Stimulated activated effector memory CD8-positive, alpha-beta T cell treated with anti-CD3 and anti-CD28 coated beads, Interleukin-12 subunit alpha, Interleukin-12 subunit beta, amount 100 ng/mL, for 72 hours (primary cell): ENCODE measurements at regions not wholly inside any gene's neighbourhood (a gene's known extent, or its start where the extent isn't known, plus 50 kb on each side); places are given as distances from the start of the nearest gene placed in this dataset.
"Not testable (repeated sequence)": the region's sequence is repeated elsewhere in the genome, so short reads cannot be mapped to it uniquely, and the experiment has no call there.

Experiments
- ATAC-seq: fragments of 150-1000 bp; cut with Tn5 transposase; 2 replicates; pipeline ENCODE4 v1.10.0; 2021
- DNase-seq, 2 donors: peaks; one replicate each; pipeline ENCODE4 v3.0.0; 2021 to 2022; ENCODE audit warnings: low spot score in 2 of 2
- H3K27ac Mint-ChIP-seq: one replicate; pipeline ENCODE4 v1.8.0; 2022; ENCODE audit warnings: mild to moderate bottlenecking, mixed read lengths
- H3K36me3 Mint-ChIP-seq: one replicate; pipeline ENCODE4 v1.8.0; 2022; ENCODE audit warnings: mild to moderate bottlenecking, mixed read lengths
- H3K4me1 Mint-ChIP-seq: one replicate; pipeline ENCODE4 v1.8.0; 2022; ENCODE audit warnings: mixed read lengths
- H3K4me3 Mint-ChIP-seq: one replicate; pipeline ENCODE4 v1.8.0; 2022; ENCODE audit warnings: mild to moderate bottlenecking, mixed read lengths
- H3K9me3 Mint-ChIP-seq: one replicate; pipeline ENCODE4 v1.8.0; 2022; ENCODE audit warnings: mixed read lengths

- DNase-seq (no peak), ATAC-seq (no peak)
- Mint-ChIP-seq H3K27ac (no peak overlapping the region), H3K9me3 (no peaks in the 10 kb centered on the region), H3K4me1 (no peaks in the 10 kb centered on the region), H3K36me3 (no peaks in the 10 kb centered on the region), H3K4me3 (no peak overlapping the region)
These were observed 445.3 kb downstream of the NTRK2 start for GRCh38 chr9:85114799-85115198.

- ATAC-seq (no peak), DNase-seq (no peak)
- H3K36me3 Mint-ChIP-seq = no peaks in the 10 kb centered on the region
- H3K9me3 Mint-ChIP-seq = no peaks in the 10 kb centered on the region
- no peaks in the 10 kb centered on the region for H3K4me1 Mint-ChIP-seq
- no peak overlapping the region for H3K4me3 Mint-ChIP-seq
- H3K27ac Mint-ChIP-seq = no peak overlapping the region
These were observed 443.4 kb downstream of the NTRK2 start for GRCh38 chr9:85112933-85113418.

GRCh38 chr9:85112391-85112790 lies 442.9 kb downstream of the NTRK2 start:
- H3K36me3 Mint-ChIP-seq = no peaks in the 10 kb centered on the region
- H3K27ac Mint-ChIP-seq = no peak overlapping the region
- ATAC-seq (no peak), DNase-seq (no peak)
- H3K9me3 Mint-ChIP-seq = no peaks in the 10 kb centered on the region
- no peaks in the 10 kb centered on the region for H3K4me1 Mint-ChIP-seq
- no peak overlapping the region for H3K4me3 Mint-ChIP-seq

GRCh38 chr9:85108746-85109145 lies 439.2 kb downstream of the NTRK2 start:
- H3K9me3 Mint-ChIP-seq = no peaks in the 10 kb centered on the region
- no peak overlapping the region for H3K4me3 Mint-ChIP-seq
- H3K4me1 Mint-ChIP-seq = no peaks in the 10 kb centered on the region
- H3K36me3 Mint-ChIP-seq = no peaks in the 10 kb centered on the region
- ATAC-seq = no peak
- DNase-seq = no peak
- no peak overlapping the region for H3K27ac Mint-ChIP-seq

GRCh38 chr9:85108229-85108628 lies 438.7 kb downstream of the NTRK2 start:
- ATAC-seq = no peak
- no peak for DNase-seq
- Mint-ChIP-seq H3K27ac (no peak overlapping the region), H3K36me3 (no peaks in the 10 kb centered on the region), H3K4me1 (no peaks in the 10 kb centered on the region), H3K9me3 (no peaks in the 10 kb centered on the region), H3K4me3 (no peak overlapping the region)

- DNase-seq (no peak), ATAC-seq (no peak)
- H3K27ac Mint-ChIP-seq = no peak overlapping the region
- no peak overlapping the region for H3K4me3 Mint-ChIP-seq
- no peaks in the 10 kb centered on the region for H3K36me3 Mint-ChIP-seq
- no peaks in the 10 kb centered on the region for H3K4me1 Mint-ChIP-seq
- no peaks in the 10 kb centered on the region for H3K9me3 Mint-ChIP-seq
These were observed 419.9 kb downstream of the NTRK2 start for GRCh38 chr9:85089188-85089969.

GRCh38 chr9:85081963-85082362 lies 412.4 kb downstream of the NTRK2 start:
- Mint-ChIP-seq H3K9me3 (peaks cover 3% of the 10 kb centered on the region), H3K27ac (no peak overlapping the region), H3K4me1 (no peaks in the 10 kb centered on the region), H3K36me3 (no peaks in the 10 kb centered on the region), H3K4me3 (no peak overlapping the region)
- ATAC-seq (no peak), DNase-seq (no peak)

GRCh38 chr9:85079349-85079748 lies 409.8 kb downstream of the NTRK2 start:
- H3K27ac Mint-ChIP-seq = no peak overlapping the region
- no peak overlapping the region for H3K4me3 Mint-ChIP-seq
- ATAC-seq (no peak), DNase-seq (no peak)
- no peaks in the 10 kb centered on the region for H3K36me3 Mint-ChIP-seq
- no peaks in the 10 kb centered on the region for H3K4me1 Mint-ChIP-seq
- peaks cover 6% of the 10 kb centered on the region for H3K9me3 Mint-ChIP-seq

GRCh38 chr9:85077944-85078343 lies 408.4 kb downstream of the NTRK2 start:
- Mint-ChIP-seq H3K36me3 (no peaks in the 10 kb centered on the region), H3K27ac (no peak overlapping the region), H3K4me3 (no peak overlapping the region), H3K4me1 (no peaks in the 10 kb centered on the region), H3K9me3 (peaks cover 6% of the 10 kb centered on the region)
- no peak for ATAC-seq
- DNase-seq = no peak

GRCh38 chr9:85077146-85077545 lies 407.6 kb downstream of the NTRK2 start:
- H3K27ac Mint-ChIP-seq, ATAC-seq, H3K36me3 Mint-ChIP-seq, H3K4me3 Mint-ChIP-seq, H3K9me3 Mint-ChIP-seq, DNase-seq, H3K4me1 Mint-ChIP-seq: not testable (repeated sequence)
